Common myeloid progenitor, CD34-positive (primary cell): ENCODE measurements at regions not wholly inside any gene's neighbourhood (a gene's known extent, or its start where the extent isn't known, plus 50 kb on each side); places are given as distances from the start of the nearest gene placed in this dataset.
A peak's percentile ranks its signal among the peaks of the same experiment; 100 is the strongest.

Experiments used
- CTCF ChIA-PET: fragments of 350-600 bp; sonication (Branson Sonifier 250); formaldehyde crosslinking; loops from one replicate; lab custom pipeline; 2021; ENCODE audit warnings: antibody characterized with exemption; lab: Charles Lee
- POLR2A ChIA-PET: fragments of 350-600 bp; sonication (Branson Sonifier 250); formaldehyde crosslinking; loops from one replicate; lab custom pipeline; 2021; ENCODE audit warnings: antibody characterized with exemption; lab: Charles Lee
- DNase-seq, 3 donors: peaks; one replicate each; pipeline versions ENCODE4 v3.0.0 to v3.0.0-alpha.2; 2013
- H3K27ac ChIP-seq, 2 experiments: 1 replicate in 1 of 2; 2 replicates in 1 of 2; pipeline ENCODE4 v1.7.0; 2013; ENCODE audit warnings: inconsistent platforms in 2 of 2, low read length in 2 of 2, mild to moderate bottlenecking in 2 of 2, low read depth in 1 of 2, moderate library complexity in 1 of 2; ENCODE audit not compliant: severe bottlenecking in 2 of 2, insufficient read depth in 1 of 2, poor library complexity in 1 of 2
- H3K27me3 ChIP-seq, 5 experiments: replicated peaks in 2 of 5; 1 replicate in 3 of 5; 2 replicates in 2 of 5; pipeline versions ENCODE4 v1.6.1 to v1.7.0; 2013; ENCODE audit warnings: low read length in 4 of 5, mild to moderate bottlenecking in 2 of 5, moderate library complexity in 2 of 5, inconsistent platforms in 1 of 5; ENCODE audit not compliant: insufficient read depth in 5 of 5, control insufficient read depth in 4 of 5
- H3K36me3 ChIP-seq, 4 experiments: 1 replicate in 2 of 4; 2 replicates in 2 of 4; pipeline versions ENCODE4 v1.6.1 to v1.7.0; 2013; ENCODE audit warnings: low read length in 3 of 4, control low read depth in 1 of 4, mild to moderate bottlenecking in 1 of 4; ENCODE audit not compliant: control insufficient read depth in 4 of 4, insufficient read depth in 4 of 4
- H3K4me1 ChIP-seq, 4 experiments: 1 replicate in 3 of 4; 2 replicates in 1 of 4; pipeline versions ENCODE4 v1.6.1 to v1.7.1; 2013; ENCODE audit warnings: low read length in 3 of 4, mild to moderate bottlenecking in 3 of 4, control low read depth in 1 of 4, inconsistent platforms in 1 of 4, moderate library complexity in 1 of 4; ENCODE audit not compliant: control insufficient read depth in 4 of 4, insufficient read depth in 4 of 4; ENCODE audit errors: control extremely low read depth in 1 of 4
- H3K4me3 ChIP-seq, 7 experiments: 1 replicate in 4 of 7; 2 replicates in 3 of 7; pipeline versions ENCODE4 v1.5.1 to v1.7.0; 2013; ENCODE audit warnings: mild to moderate bottlenecking in 7 of 7, low read length in 6 of 7, moderate library complexity in 6 of 7, inconsistent platforms in 2 of 7, low read depth in 2 of 7, control low read depth in 1 of 7; ENCODE audit not compliant: insufficient read depth in 4 of 7, control insufficient read depth in 1 of 7; ENCODE audit errors: extremely low read depth in 1 of 7
- H3K9me3 ChIP-seq, 5 experiments: 1 replicate in 4 of 5; 2 replicates in 1 of 5; pipeline versions ENCODE4 v1.6.1 to v1.7.1; 2013; ENCODE audit warnings: low read length in 4 of 5, mild to moderate bottlenecking in 2 of 5, inconsistent platforms in 1 of 5, low read depth in 1 of 5, moderate library complexity in 1 of 5; ENCODE audit not compliant: control insufficient read depth in 4 of 5, insufficient read depth in 2 of 5; ENCODE audit errors: control extremely low read depth in 1 of 5
- WGBS: methylation state at CpG from one replicate; pipeline ENCODE4 v1.1.5; 2013; ENCODE audit not compliant: insufficient coverage; 5-methylcytosine and 5-hydroxymethylcytosine counted together

DNA sequence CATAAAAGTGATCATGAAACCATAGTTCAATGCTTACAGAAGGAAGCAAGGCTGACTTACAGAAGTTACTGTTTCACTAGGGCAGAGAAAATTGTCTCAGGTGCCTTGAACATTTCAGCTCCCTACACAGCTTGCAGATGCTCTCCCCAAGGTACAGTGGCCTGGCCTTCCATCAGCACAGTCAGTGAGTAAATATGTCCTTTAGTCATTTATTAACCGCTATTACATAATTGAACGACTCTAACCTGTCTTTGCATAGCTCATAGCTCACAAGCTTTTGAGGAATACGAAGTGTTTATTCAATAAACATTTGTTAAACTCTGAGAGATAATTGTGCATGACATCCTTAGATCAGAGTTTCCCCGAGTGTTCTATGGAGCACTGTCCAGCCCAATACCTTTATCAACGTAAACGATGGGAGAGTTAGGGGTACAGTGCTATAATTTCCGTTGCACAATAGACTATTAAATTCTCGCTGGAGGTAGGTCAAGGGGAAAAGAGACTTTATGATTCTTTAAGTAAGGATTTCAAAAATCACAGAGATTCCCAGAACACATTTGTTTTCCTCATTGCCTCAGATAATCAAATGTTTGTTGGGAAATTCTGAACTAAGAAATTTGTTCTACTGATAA is 677.8 kb downstream of the TSN start:
- WGBS: 100% methylated on average over 2 of the region's 8 CpGs
- Histone ChIP-seq H3K27me3 (no peaks in the 10 kb centered on the region), H3K36me3 (no peaks in the 10 kb centered on the region), H3K9me3 (no peaks in the 10 kb centered on the region), H3K4me1 (no peaks in the 10 kb centered on the region), H3K27ac (no peak overlapping the region), H3K4me3 (no peak overlapping the region)
- ChIA-PET POLR2A (no interaction called here), CTCF (no interaction called here)
- no peak for DNase-seq

GRCh38 chr2:122445003-122445402 is 689.6 kb downstream of the TSN start:
- Histone ChIP-seq H3K4me1 (no peaks in the 10 kb centered on the region), H3K27me3 (no peaks in the 10 kb centered on the region), H3K27ac (no peak overlapping the region), H3K36me3 (no peaks in the 10 kb centered on the region), H3K4me3 (no peak overlapping the region), H3K9me3 (peaks cover 0 to 4% (median 0%) of the 10 kb centered on the region in 5 experiments)
- CTCF ChIA-PET: no interaction called here
- no peak for DNase-seq
- no CpG with 5 or more reads among the region's 1 CpG for WGBS
- POLR2A ChIA-PET: no interaction called here

GRCh38 chr2:122446761-122447160 is 691.3 kb downstream of the TSN start:
- Histone ChIP-seq H3K27me3 (no peaks in the 10 kb centered on the region), H3K9me3 (peaks cover 0 to 8% (median 0%) of the 10 kb centered on the region in 5 experiments), H3K27ac (no peak overlapping the region), H3K36me3 (no peaks in the 10 kb centered on the region), H3K4me3 (no peak overlapping the region), H3K4me1 (no peaks in the 10 kb centered on the region)
- ChIA-PET CTCF (no interaction called here), POLR2A (no interaction called here)
- WGBS: no CpG with 5 or more reads among the region's 4 CpGs
- no peak for DNase-seq

DNA sequence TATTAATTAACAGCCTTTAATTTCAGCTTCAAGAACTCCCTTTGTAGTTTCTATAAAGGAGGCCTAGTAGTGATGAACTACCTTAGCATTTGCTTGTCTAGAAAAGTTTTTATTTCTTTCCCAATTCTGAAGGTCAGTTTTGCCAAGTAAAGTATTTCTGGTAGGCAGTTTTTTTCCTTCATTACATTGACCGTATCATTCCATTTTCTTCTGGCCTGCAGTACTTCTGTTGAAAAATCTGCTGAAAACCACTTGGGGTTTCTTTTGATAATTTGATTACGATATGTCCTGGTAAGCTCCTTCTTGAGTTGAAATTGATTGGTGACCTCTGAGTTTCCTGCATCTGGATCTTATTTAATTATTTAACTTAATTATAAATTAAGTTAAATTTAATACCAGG is 691.8 kb downstream of the TSN start:
- no peaks in the 10 kb centered on the region for H3K27me3 ChIP-seq
- WGBS: no CpG with 5 or more reads among the region's 2 CpGs
- CTCF ChIA-PET: no interaction called here
- peaks cover 0 to 8% (median 1%) of the 10 kb centered on the region in 5 experiments for H3K9me3 ChIP-seq
- H3K27ac ChIP-seq: no peak overlapping the region
- H3K36me3 ChIP-seq: no peaks in the 10 kb centered on the region
- no peak overlapping the region for H3K4me3 ChIP-seq
- no peaks in the 10 kb centered on the region for H3K4me1 ChIP-seq
- DNase-seq: no peak
- POLR2A ChIA-PET: no interaction called here

DNA sequence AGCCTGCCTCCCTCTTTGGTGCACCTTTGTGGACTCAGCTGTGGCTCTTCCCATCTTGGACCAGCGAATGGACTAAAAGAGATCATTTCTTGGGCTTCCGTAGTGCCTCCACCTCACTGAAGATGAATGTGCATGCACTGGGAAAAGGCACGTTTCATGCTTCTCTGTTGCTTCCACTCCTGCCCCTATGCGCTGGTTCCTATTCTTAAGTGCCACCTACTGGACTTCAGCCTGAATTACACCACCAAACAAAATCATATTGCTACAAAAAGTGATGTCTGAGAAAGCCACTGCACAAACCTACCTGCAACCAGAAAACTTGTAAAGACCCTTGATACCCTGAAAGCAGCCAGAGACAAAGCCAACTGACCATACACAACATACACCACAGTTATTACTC is 695.6 kb downstream of the TSN start:
- Histone ChIP-seq H3K4me3 (no peak overlapping the region), H3K27me3 (no peaks in the 10 kb centered on the region), H3K9me3 (peaks cover 2 to 10% (median 5%) of the 10 kb centered on the region in 5 experiments), H3K4me1 (no peaks in the 10 kb centered on the region), H3K27ac (no peak overlapping the region), H3K36me3 (no peaks in the 10 kb centered on the region)
- peak; percentile 4 to 43 (median 21) for DNase-seq
- 73% methylated on average over 4 of the region's 4 CpGs for WGBS
- POLR2A ChIA-PET: no interaction called here
- CTCF ChIA-PET: interaction anchor here (0.7 to 1.3 kb wide), 2 partner anchors 21 to 476 kb away, joined by 3 to 4 read pairs; no protein-coding TSS in a partner anchor

- Histone ChIP-seq H3K4me3 (no peak overlapping the region), H3K36me3 (no peaks in the 10 kb centered on the region), H3K9me3 (peaks cover 2 to 10% (median 5%) of the 10 kb centered on the region in 5 experiments), H3K27ac (no peak overlapping the region), H3K4me1 (no peaks in the 10 kb centered on the region), H3K27me3 (no peaks in the 10 kb centered on the region)
- CTCF ChIA-PET: interaction anchor here (0.6 to 0.7 kb wide), 2 partner anchors 477 to 1795 kb away, joined by 3 read pairs; no protein-coding TSS in a partner anchor
- no CpG with 5 or more reads among the region's 1 CpG for WGBS
- no peak for DNase-seq
- POLR2A ChIA-PET: no interaction called here
These were observed 696.2 kb downstream of the TSN start for GRCh38 chr2:122451697-122452096.

- H3K27ac ChIP-seq: no peak overlapping the region
- DNase-seq: no peak
- no peaks in the 10 kb centered on the region for H3K36me3 ChIP-seq
- no peaks in the 10 kb centered on the region for H3K4me1 ChIP-seq
- no peak overlapping the region for H3K4me3 ChIP-seq
- 100% methylated on average over 1 of the region's 5 CpGs for WGBS
- ChIA-PET CTCF (no interaction called here), POLR2A (no interaction called here)
- H3K27me3 ChIP-seq: peaks cover 0 to 2% (median 0%) of the 10 kb centered on the region in 5 experiments
- H3K9me3 ChIP-seq: no peaks in the 10 kb centered on the region
These were observed 713.7 kb downstream of the TSN start for GRCh38 chr2:122469147-122469546.
